ENCODE measurements at regions not wholly inside any gene's neighbourhood (a gene's known extent, or its start where the extent isn't known, plus 50 kb on each side); places are given as distances from the start of the nearest gene placed in this dataset.

- intact Hi-C loops (cut with DNase I; ENCODE audit: low total_unique reads): no loop called here
Measured at GRCh38 chr3:188088948-188089685, 64.8 kb upstream of the LPP start.

DNA sequence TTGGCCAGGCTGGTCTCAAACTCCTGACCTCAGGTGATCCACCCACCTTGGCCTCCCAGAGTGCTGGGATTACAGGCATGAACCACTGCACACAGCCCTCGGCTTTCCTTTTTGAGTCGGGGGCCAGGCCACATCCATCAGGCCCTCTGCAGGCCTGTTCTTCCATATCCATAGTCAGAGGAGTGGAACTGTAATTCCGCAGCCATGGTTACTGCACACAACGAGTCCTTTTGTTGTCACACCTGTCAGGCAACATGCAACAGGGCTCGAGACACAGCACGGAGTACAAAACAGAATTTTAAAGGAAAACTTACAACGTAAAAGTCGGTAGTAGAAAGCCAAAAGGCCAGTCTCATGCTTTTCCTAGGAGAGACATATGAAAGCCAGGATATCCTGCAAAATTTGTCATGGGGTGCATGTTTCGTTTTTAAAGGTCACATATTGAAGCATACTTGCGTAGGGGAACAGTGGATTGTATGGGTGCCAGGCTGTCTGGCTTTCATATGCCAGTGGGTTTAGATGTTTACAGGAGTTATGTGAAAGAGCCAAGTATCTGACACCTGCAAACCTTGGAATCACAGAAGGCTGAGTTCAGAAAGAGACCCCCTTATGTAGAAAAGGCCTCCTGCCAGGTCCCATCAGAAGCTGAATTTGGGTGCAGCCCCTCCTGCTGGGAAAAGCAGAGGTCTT lies 63.2 kb upstream of the LPP start:
- TF ChIP-seq POLR2A (IDR thresholded peaks at IDR 0.05) (no peak), CTCF (IDR thresholded peaks at IDR 0.05) (no peak)
- WGBS, 2 donors: 69 to 76% methylated on average over 10 of the region's 10 CpGs
- intact Hi-C loops (cut with DNase I; ENCODE audit: low total_unique reads): no loop called here

More at GRCh38 chr3:188088948-188089685, 64.8 kb upstream of the LPP start:
- DNase-seq (ENCODE audit: low spot score in 2 of 2): no peak
- H3K4me3 ChIP-seq (ENCODE audit: low read depth, poor library complexity, severe bottlenecking): no peak overlapping the region
- WGBS, 2 donors: 91 to 92% methylated on average over 4 of the region's 4 CpGs
- TF ChIP-seq CTCF (IDR thresholded peaks at IDR 0.05): no peak

DNA sequence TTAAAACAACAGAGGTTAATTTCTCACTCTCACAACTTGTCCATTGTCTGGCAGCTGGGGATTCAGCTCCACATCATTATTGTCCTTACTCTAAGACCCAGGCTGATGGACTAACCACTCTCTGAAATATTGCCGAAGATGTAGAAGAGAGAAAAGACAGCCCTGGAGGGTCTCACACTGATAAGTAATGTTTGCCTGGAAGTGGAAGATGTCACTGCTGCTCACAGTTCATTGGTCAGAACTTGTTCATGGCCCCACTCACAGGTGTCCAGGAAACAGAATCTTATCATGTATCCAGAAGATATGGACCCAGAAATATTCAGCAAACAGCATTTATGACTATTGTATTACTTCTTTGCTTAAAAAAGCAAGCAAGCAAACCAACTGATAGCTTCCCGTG lies 62.2 kb upstream of the LPP start:
- DNase-seq (ENCODE audit: low spot score in 2 of 2): no peak
- TF ChIP-seq CTCF (IDR thresholded peaks at IDR 0.05): no peak
- no peak for TF ChIP-seq POLR2A (IDR thresholded peaks at IDR 0.05)
- 72 to 85% methylated on average over 2 of the region's 2 CpGs for WGBS, 2 donors
- no peak overlapping the region for H3K4me3 ChIP-seq (ENCODE audit: low read depth, poor library complexity, severe bottlenecking)
- intact Hi-C loops (cut with DNase I; ENCODE audit: low total_unique reads): no loop called here

More for the DNA sequence above, 63.2 kb upstream of the LPP start:
- no peak overlapping the region for H3K4me3 ChIP-seq (ENCODE audit: low read depth, poor library complexity, severe bottlenecking)
- DNase-seq (ENCODE audit: low spot score in 2 of 2): no peak

- intact Hi-C loops (cut with DNase I; ENCODE audit: low total_unique reads): no loop called here
- H3K4me3 ChIP-seq (ENCODE audit: low read depth, poor library complexity, severe bottlenecking): no peak overlapping the region
- 38 to 53% methylated on average over 6 of the region's 6 CpGs for WGBS, 2 donors
- peak in 1 of 2 donors; percentile 23 for DNase-seq (ENCODE audit: low spot score in 2 of 2)
- TF ChIP-seq CTCF (IDR thresholded peaks at IDR 0.05): no peak
- TF ChIP-seq POLR2A (IDR thresholded peaks at IDR 0.05): no peak
Measured at GRCh38 chr3:188092648-188093047, 61.3 kb upstream of the LPP start.

DNA sequence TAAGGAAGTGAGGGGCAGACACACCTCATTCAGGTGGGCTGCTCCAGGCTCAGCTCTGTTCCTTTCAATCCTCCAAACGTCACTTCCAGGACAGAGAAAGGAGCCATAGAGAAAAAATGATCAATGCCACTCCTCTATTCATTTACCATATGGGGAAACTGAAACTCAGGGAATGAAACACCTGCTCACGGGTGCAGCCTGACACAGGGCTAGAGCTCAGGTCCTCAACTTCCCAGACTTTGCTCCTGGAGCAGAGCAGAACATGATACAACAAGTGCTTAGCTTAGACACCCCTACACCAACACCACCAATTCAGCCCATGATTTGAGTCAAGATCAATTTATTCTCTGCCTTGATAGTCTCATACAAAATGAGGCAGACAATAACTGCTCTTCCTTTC lies 58.5 kb upstream of the LPP start:
- DNase-seq (ENCODE audit: low spot score in 2 of 2): no peak
- TF ChIP-seq POLR2A (IDR thresholded peaks at IDR 0.05) (no peak), CTCF (IDR thresholded peaks at IDR 0.05) (no peak)
- H3K4me3 ChIP-seq (ENCODE audit: low read depth, poor library complexity, severe bottlenecking): no peak overlapping the region
- WGBS, 2 donors: 73 to 83% methylated on average over 2 of the region's 2 CpGs
- intact Hi-C loops (cut with DNase I; ENCODE audit: low total_unique reads): no loop called here

All from lower leg skin (tissue), 4 donors.